ENCODE measurements at regions not wholly inside any gene's neighbourhood (a gene's known extent, or its start where the extent isn't known, plus 50 kb on each side); places are given as distances from the start of the nearest gene placed in this dataset.

DNA sequence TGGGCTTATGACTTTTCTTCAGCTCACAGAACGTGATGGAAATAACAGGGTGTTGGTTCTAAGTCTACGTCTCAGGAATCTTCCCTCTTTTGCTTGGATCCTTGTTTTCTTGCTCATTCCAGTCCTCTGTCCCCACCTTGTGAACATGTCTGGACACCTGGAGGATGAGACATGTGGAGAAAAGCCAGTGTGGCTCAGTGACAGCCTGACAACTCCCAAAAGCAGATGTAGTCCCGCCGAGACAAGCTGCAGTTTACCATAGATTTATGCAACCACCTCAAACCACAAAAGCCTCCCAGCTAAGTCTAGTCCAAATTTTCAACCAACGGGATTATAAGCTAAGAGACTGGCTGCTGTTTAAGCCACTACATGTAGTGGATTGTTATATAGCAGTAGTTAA, 476.1 kb downstream of the SH2D4B start:
- TF ChIP-seq POLR2A (IDR thresholded peaks at IDR 0.05; ENCODE audit: low read depth, low read length) (no peak), TAF1 (IDR thresholded peaks at IDR 0.05; ENCODE audit: low read depth, low read length) (no peak), POLR2AphosphoS5 (IDR thresholded peaks at IDR 0.05; ENCODE audit: low read depth, low read length) (no peak)

All from GM12891 (cell line).